ENCODE measurements at regions not wholly inside any gene's neighbourhood (a gene's known extent, or its start where the extent isn't known, plus 50 kb on each side); places are given as distances from the start of the nearest gene placed in this dataset.

DNA sequence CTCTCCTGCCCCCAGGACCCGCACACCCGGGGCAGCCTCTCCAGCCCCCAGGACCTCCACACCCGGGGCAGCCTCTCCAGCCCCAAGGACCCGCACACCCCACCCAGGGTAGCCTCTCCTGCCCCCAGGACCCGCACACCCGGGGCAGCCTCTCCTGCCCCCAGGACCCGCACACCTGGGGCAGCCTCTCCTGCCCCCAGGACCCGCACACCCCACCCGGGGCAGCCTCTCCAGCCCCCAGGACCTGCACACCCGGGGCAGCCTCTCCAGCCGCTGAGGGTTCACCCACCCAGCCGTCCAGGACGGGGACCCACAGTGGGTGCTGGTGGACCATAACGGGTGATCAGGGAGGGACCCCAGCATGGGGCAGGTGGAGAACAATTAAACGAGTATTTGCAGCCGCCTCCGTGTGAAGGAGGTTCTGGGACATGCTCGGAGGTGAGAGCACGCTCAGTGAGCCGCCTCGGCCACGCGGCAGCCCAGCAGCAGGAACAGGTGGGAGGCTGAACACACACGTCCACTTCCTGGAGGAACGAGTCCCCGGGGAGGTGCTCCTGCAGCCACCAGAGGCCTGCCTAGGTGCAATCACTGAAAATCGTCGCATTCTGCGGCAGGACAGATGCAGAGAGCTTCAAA, 107.9 kb downstream of the PDGFA start:
- H3K4me3 ChIP-seq (replicated peaks in 1 of 2; ENCODE audit: low read depth in 1 of 2, low read length in 2 of 2), result no peak overlapping the region
- H4K20me1 ChIP-seq (ENCODE audit: insufficient read depth), result no peaks in the 10 kb centered on the region
- no TSS peak for BruUV-seq (replicated peaks)
- ChIA-PET POLR2A (no interaction called here), RAD21 (ENCODE audit: low non-redundant PET in 1 of 2, low total read pairs in 2 of 2, uncharacterized antibody in 2 of 2, unreplicated experiment in 2 of 2) (no interaction called here), CTCF (no interaction called here)
- no peak overlapping the region for H3K27ac ChIP-seq (ENCODE audit: low read depth, low read length)
- H3K4me2 ChIP-seq (ENCODE audit: low read length), result no peak overlapping the region
- H3K27me3 ChIP-seq (ENCODE audit: insufficient read depth, low read length), result peaks cover 6% of the 10 kb centered on the region; the same call in 1 of the 2 replicates
- H3K9me2 ChIP-seq (ENCODE audit: insufficient read depth), result no peaks in the 10 kb centered on the region
- H3K36me3 ChIP-seq (ENCODE audit: control insufficient read depth in 1 of 2, insufficient read depth in 2 of 2, low read length in 2 of 2), result no peaks in the 10 kb centered on the region
- no peak for ATAC-seq
- no peak overlapping the region for H3K9ac ChIP-seq (ENCODE audit: low read length)
- intact Hi-C loops (cut with micrococcal nuclease), result no loop called here
- no peaks in the 10 kb centered on the region for H3K79me2 ChIP-seq (ENCODE audit: insufficient read depth, low read length)
- no peaks in the 10 kb centered on the region for H3K9me3 ChIP-seq (ENCODE audit: control insufficient read depth in 1 of 2, insufficient read depth in 1 of 2, low read depth in 1 of 2, low read length in 2 of 2)
- no peaks in the 10 kb centered on the region for H3K4me1 ChIP-seq (ENCODE audit: control insufficient read depth in 1 of 2, insufficient read depth in 2 of 2, low read length in 2 of 2)
- TF ChIP-seq, protein P1, sequence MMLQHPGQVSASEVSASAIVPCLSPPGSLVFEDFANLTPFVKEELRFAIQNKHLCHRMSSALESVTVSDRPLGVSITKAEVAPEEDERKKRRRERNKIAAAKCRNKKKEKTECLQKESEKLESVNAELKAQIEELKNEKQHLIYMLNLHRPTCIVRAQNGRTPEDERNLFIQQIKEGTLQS (IDR thresholded peaks at IDR 0.05), result no peak
- TF ChIP-seq, protein P2, sequence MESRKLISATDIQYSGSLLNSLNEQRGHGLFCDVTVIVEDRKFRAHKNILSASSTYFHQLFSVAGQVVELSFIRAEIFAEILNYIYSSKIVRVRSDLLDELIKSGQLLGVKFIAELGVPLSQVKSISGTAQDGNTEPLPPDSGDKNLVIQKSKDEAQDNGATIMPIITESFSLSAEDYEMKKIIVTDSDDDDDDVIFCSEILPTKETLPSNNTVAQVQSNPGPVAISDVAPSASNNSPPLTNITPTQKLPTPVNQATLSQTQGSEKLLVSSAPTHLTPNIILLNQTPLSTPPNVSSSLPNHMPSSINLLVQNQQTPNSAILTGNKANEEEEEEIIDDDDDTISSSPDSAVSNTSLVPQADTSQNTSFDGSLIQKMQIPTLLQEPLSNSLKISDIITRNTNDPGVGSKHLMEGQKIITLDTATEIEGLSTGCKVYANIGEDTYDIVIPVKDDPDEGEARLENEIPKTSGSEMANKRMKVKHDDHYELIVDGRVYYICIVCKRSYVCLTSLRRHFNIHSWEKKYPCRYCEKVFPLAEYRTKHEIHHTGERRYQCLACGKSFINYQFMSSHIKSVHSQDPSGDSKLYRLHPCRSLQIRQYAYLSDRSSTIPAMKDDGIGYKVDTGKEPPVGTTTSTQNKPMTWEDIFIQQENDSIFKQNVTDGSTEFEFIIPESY (IDR thresholded peaks at IDR 0.05; ENCODE audit: extremely low read depth, insufficient replicate concordance, low read length), result no peak
- no peak for TF ChIP-seq ZFX (IDR thresholded peaks at IDR 0.05)
- no peak for TF ChIP-seq CBX3 (IDR thresholded peaks at IDR 0.05; ENCODE audit: low read depth)
- no peak for TF ChIP-seq SIN3A (IDR thresholded peaks at IDR 0.05; ENCODE audit: low read depth)
- TF ChIP-seq, protein P3, sequence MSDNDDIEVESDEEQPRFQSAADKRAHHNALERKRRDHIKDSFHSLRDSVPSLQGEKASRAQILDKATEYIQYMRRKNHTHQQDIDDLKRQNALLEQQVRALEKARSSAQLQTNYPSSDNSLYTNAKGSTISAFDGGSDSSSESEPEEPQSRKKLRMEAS (IDR thresholded peaks at IDR 0.05), result no peak
- TF ChIP-seq YY1 (IDR thresholded peaks at IDR 0.05; ENCODE audit: extremely low read depth, insufficient replicate concordance, low read depth, low read length), result no peak
- TF ChIP-seq, protein P4, sequence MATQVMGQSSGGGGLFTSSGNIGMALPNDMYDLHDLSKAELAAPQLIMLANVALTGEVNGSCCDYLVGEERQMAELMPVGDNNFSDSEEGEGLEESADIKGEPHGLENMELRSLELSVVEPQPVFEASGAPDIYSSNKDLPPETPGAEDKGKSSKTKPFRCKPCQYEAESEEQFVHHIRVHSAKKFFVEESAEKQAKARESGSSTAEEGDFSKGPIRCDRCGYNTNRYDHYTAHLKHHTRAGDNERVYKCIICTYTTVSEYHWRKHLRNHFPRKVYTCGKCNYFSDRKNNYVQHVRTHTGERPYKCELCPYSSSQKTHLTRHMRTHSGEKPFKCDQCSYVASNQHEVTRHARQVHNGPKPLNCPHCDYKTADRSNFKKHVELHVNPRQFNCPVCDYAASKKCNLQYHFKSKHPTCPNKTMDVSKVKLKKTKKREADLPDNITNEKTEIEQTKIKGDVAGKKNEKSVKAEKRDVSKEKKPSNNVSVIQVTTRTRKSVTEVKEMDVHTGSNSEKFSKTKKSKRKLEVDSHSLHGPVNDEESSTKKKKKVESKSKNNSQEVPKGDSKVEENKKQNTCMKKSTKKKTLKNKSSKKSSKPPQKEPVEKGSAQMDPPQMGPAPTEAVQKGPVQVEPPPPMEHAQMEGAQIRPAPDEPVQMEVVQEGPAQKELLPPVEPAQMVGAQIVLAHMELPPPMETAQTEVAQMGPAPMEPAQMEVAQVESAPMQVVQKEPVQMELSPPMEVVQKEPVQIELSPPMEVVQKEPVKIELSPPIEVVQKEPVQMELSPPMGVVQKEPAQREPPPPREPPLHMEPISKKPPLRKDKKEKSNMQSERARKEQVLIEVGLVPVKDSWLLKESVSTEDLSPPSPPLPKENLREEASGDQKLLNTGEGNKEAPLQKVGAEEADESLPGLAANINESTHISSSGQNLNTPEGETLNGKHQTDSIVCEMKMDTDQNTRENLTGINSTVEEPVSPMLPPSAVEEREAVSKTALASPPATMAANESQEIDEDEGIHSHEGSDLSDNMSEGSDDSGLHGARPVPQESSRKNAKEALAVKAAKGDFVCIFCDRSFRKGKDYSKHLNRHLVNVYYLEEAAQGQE (IDR thresholded peaks at IDR 0.05; ENCODE audit: low read depth), result no peak
- no peak for TF ChIP-seq ELF1 (IDR thresholded peaks at IDR 0.05; ENCODE audit: borderline replicate concordance, low read depth)
- no peak for TF ChIP-seq CEBPB (IDR thresholded peaks at IDR 0.05; ENCODE audit: low read depth)
- TF ChIP-seq RAD21 (IDR thresholded peaks at IDR 0.05; ENCODE audit: low read depth), result no peak
- TF ChIP-seq EZH2phosphoT487 (IDR thresholded peaks at IDR 0.05; ENCODE audit: borderline replicate concordance), result no peak
- no peak for TF ChIP-seq POLR2A (IDR thresholded peaks at IDR 0.05; ENCODE audit: borderline replicate concordance, extremely low read depth, insufficient read depth, insufficient read length)
- no peak for TF ChIP-seq ZNF274 (IDR thresholded peaks at IDR 0.05; ENCODE audit: low read depth, low read length)
- no peak overlapping the region for H2AFZ ChIP-seq (ENCODE audit: low read depth, low read length, poor library complexity, severe bottlenecking)
- no peak for DNase-seq (ENCODE audit: low read depth, low spot score)
